H1 (cell line): ENCODE measurements at regions not wholly inside any gene's neighbourhood (a gene's known extent, or its start where the extent isn't known, plus 50 kb on each side); places are given as distances from the start of the nearest gene placed in this dataset.

Experiments
- CTCF ChIA-PET: fragments of 300-600 bp; sonication (Branson Sonifier 250); formaldehyde crosslinking; loops from one replicate; lab custom pipeline; 2021; ENCODE audit not compliant: partially characterized antibody; lab: Charles Lee
- POLR2A ChIA-PET: fragments of 300-600 bp; sonication (Branson Sonifier 250); formaldehyde crosslinking; loops from one replicate; lab custom pipeline; 2021; ENCODE audit warnings: inconsistent platforms; ENCODE audit not compliant: partially characterized antibody; lab: Charles Lee
- DNase-seq, 2 experiments: peaks; one replicate each; pipeline versions ENCODE4 v3.0.0 to v3.0.0-alpha.2; 2010 to 2022; ENCODE audit warnings: low spot score in 2 of 2, low read depth in 1 of 2, mixed read lengths in 1 of 2
- FAIRE-seq: peaks from 2 replicates; lab custom pipeline; 2011; peaks lifted over from hg19 to GRCh38; lab: Jason Lieb, UNC
- H2AFZ ChIP-seq: 2 replicates; pipeline ENCODE4 v1.8.1; 2012; ENCODE audit warnings: low read length, inconsistent platforms
- H2AK5ac ChIP-seq: 2 replicates; pipeline ENCODE4 v1.6.1; 2013; ENCODE audit warnings: low read depth, low read length
- H2BK120ac ChIP-seq: replicated peaks from 2 replicates; pipeline ENCODE3; 2013; ENCODE audit warnings: low read depth, low read length, inconsistent platforms
- H2BK12ac ChIP-seq: 2 replicates; pipeline ENCODE4 v1.6.1; 2013; ENCODE audit warnings: low read depth, low read length
- H2BK15ac ChIP-seq: 2 replicates; pipeline ENCODE4 v1.6.1; 2013; ENCODE audit warnings: low read length
- H2BK20ac ChIP-seq: 2 replicates; pipeline ENCODE4 v1.6.1; 2013; ENCODE audit warnings: low read length
- H2BK5ac ChIP-seq: 2 replicates; pipeline ENCODE4 v1.6.1; 2013; ENCODE audit warnings: low read depth, low read length
- H3K14ac ChIP-seq: 2 replicates; pipeline ENCODE4 v1.6.1; 2013; ENCODE audit warnings: inconsistent platforms; ENCODE audit not compliant: insufficient read length
- H3K18ac ChIP-seq: 2 replicates; pipeline ENCODE4 v1.6.1; 2013; ENCODE audit warnings: low read length; ENCODE audit errors: extremely low read depth
- H3K23ac ChIP-seq: 2 replicates; pipeline ENCODE4 v1.6.1; 2013; ENCODE audit warnings: inconsistent platforms; ENCODE audit not compliant: insufficient read length
- H3K23me2 ChIP-seq: 2 replicates; pipeline ENCODE4 v1.6.1; 2013; ENCODE audit warnings: low read depth, low read length
- H3K27ac ChIP-seq: 2 replicates; pipeline ENCODE4 v1.6.1; 2011; ENCODE audit warnings: low read depth, low read length, inconsistent platforms
- H3K27me3 ChIP-seq, 4 experiments: replicated peaks in 1 of 4; 1 replicate in 1 of 4; 2 replicates in 3 of 4; pipeline versions ENCODE4 v1.6.1 to v1.8.1; 2011 to 2013; ENCODE audit warnings: low read length in 3 of 4, mild to moderate bottlenecking in 3 of 4, inconsistent platforms in 2 of 4, mixed read lengths in 2 of 4, moderate library complexity in 1 of 4; ENCODE audit not compliant: control insufficient read depth in 3 of 4, insufficient read depth in 3 of 4; ENCODE audit errors: extremely low read depth in 1 of 4
- H3K36me3 ChIP-seq, 4 experiments: 2 replicates each; pipeline versions ENCODE4 v1.6.1 to v1.8.1; 2011 to 2013; ENCODE audit warnings: mild to moderate bottlenecking in 4 of 4, low read length in 3 of 4, moderate library complexity in 2 of 4, control low read depth in 1 of 4, inconsistent platforms in 1 of 4; ENCODE audit not compliant: insufficient read depth in 4 of 4, control insufficient read depth in 2 of 4
- H3K4ac ChIP-seq: replicated peaks from 2 replicates; pipeline ENCODE3; 2013; ENCODE audit warnings: low read length, low read depth, mixed read lengths, inconsistent platforms; ENCODE audit not compliant: insufficient read length
- H3K4me1 ChIP-seq, 4 experiments: replicated peaks in 1 of 4; 1 replicate in 1 of 4; 2 replicates in 3 of 4; pipeline versions ENCODE4 v1.6.1 to v1.8.1; 2011 to 2013; ENCODE audit warnings: low read length in 3 of 4, inconsistent platforms in 2 of 4, mixed read lengths in 1 of 4; ENCODE audit not compliant: insufficient read depth in 4 of 4, control insufficient read depth in 3 of 4
- H3K4me2 ChIP-seq, 2 experiments: 2 replicates each; pipeline versions ENCODE4 v1.6.1 to v1.8.1; 2011 to 2013; ENCODE audit warnings: low read depth in 2 of 2, low read length in 2 of 2, control low read depth in 1 of 2, inconsistent platforms in 1 of 2, mild to moderate bottlenecking in 1 of 2; ENCODE audit not compliant: insufficient read depth in 1 of 2
- H3K4me3 ChIP-seq, 4 experiments: fragments of 200-600, 300-600 bp in 1 of 4; sonication (generic), shearing (Covaris generic), sonication (Bioruptor Twin) in 1 of 4; 2 replicates each; pipeline versions ENCODE4 v1.5.1 to v1.8.1; 2011 to 2016; ENCODE audit warnings: low read length in 4 of 4, low read depth in 3 of 4, control low read depth in 2 of 4, inconsistent platforms in 2 of 4, mild to moderate bottlenecking in 2 of 4, mixed read lengths in 1 of 4, moderate library complexity in 1 of 4; ENCODE audit not compliant: insufficient read depth in 2 of 4; ENCODE audit errors: extremely low read depth in 1 of 4
- H3K56ac ChIP-seq: replicated peaks from 2 replicates; pipeline ENCODE3; 2013; ENCODE audit warnings: low read depth, mild to moderate bottlenecking, mixed read lengths, low read length, inconsistent platforms; ENCODE audit not compliant: insufficient read length
- H3K79me1 ChIP-seq: 2 replicates; pipeline ENCODE4 v1.6.1; 2013; ENCODE audit warnings: low read depth, low read length, control low read depth
- H3K79me2 ChIP-seq, 2 experiments: 2 replicates each; pipeline versions ENCODE4 v1.6.1 to v1.8.1; 2012 to 2013; ENCODE audit warnings: low read length in 2 of 2, mild to moderate bottlenecking in 2 of 2, inconsistent platforms in 1 of 2; ENCODE audit not compliant: insufficient read depth in 2 of 2, control insufficient read depth in 1 of 2
- H3K9ac ChIP-seq, 4 experiments: replicated peaks in 1 of 4; 1 replicate in 1 of 4; 2 replicates in 3 of 4; pipeline versions ENCODE4 v1.6.1 to v1.8.1; 2011 to 2013; ENCODE audit warnings: low read depth in 3 of 4, low read length in 3 of 4, control low read depth in 2 of 4, mild to moderate bottlenecking in 2 of 4, moderate library complexity in 2 of 4, inconsistent platforms in 1 of 4; ENCODE audit errors: extremely low read depth in 1 of 4
- H3K9me3 ChIP-seq, 2 experiments: 2 replicates each; pipeline versions ENCODE4 v1.6.1 to v1.8.1; 2012 to 2013; ENCODE audit warnings: mild to moderate bottlenecking in 2 of 2, moderate library complexity in 2 of 2, control low read depth in 1 of 2, inconsistent platforms in 1 of 2, low read depth in 1 of 2, low read length in 1 of 2, mixed read lengths in 1 of 2; ENCODE audit not compliant: insufficient read depth in 2 of 2
- H4K20me1 ChIP-seq, 2 experiments: replicated peaks in 1 of 2; 2 replicates each; pipeline versions ENCODE3 to v1.8.1; 2011 to 2013; ENCODE audit warnings: inconsistent platforms in 2 of 2, low read length in 2 of 2, mild to moderate bottlenecking in 1 of 2; ENCODE audit not compliant: insufficient read depth in 2 of 2, control insufficient read depth in 1 of 2
- H4K5ac ChIP-seq: 2 replicates; pipeline ENCODE4 v1.6.1; 2013; ENCODE audit warnings: low read length, low read depth, mixed read lengths, inconsistent platforms; ENCODE audit not compliant: insufficient read length
- H4K8ac ChIP-seq: 2 replicates; pipeline ENCODE4 v1.8.0; 2013; ENCODE audit warnings: mild to moderate bottlenecking, moderate library complexity, low read length, inconsistent platforms; ENCODE audit not compliant: insufficient read depth; ENCODE audit errors: extremely low read depth
- H4K91ac ChIP-seq: replicated peaks from 2 replicates; pipeline ENCODE3; 2013; ENCODE audit warnings: low read length, mixed read lengths, inconsistent platforms; ENCODE audit not compliant: insufficient read length
- ASH2L ChIP-seq: fragments of 200-600, 300-600 bp; sonication (generic); IDR thresholded peaks from one replicate; pipeline ENCODE4 v1.7.1; 2017; ENCODE audit warnings: low read length
- BACH1 ChIP-seq: IDR thresholded peaks from 2 replicates; pipeline ENCODE4 v1.6.1; 2012; ENCODE audit warnings: low read length, improper control_type of control experiment
- CBX8 ChIP-seq: fragments of 300-800, 300-1000 bp; sonication (generic); IDR thresholded peaks from 2 replicates; pipeline ENCODE4 v1.7.1; 2016; ENCODE audit warnings: low read depth, low read length, borderline replicate concordance
- CEBPB ChIP-seq: IDR thresholded peaks from 2 replicates; pipeline ENCODE4 v1.6.1; 2012; ENCODE audit warnings: low read depth, low read length
- CHD2 ChIP-seq: IDR thresholded peaks from 2 replicates; pipeline ENCODE4 v1.6.1; 2012; ENCODE audit warnings: low read length, improper control_type of control experiment
- EGR1 ChIP-seq: IDR thresholded peaks from 2 replicates; pipeline ENCODE4 v1.6.1; 2011; ENCODE audit warnings: low read depth, low read length, borderline replicate concordance
- JUND ChIP-seq: IDR thresholded peaks from 2 replicates; pipeline ENCODE4 v1.6.1; 2011; ENCODE audit warnings: mild to moderate bottlenecking, improper control_type of control experiment, low read length
- KDM1A ChIP-seq: fragments of 200-600, 300-600 bp; sonication (generic); IDR thresholded peaks from 2 replicates; pipeline ENCODE4 v1.7.1; 2016; ENCODE audit warnings: mild to moderate bottlenecking, low read length, borderline replicate concordance
- KDM5A ChIP-seq: fragments of 200-600 bp; IDR thresholded peaks from 2 replicates; pipeline ENCODE4 v1.7.1; 2012; ENCODE audit warnings: mild to moderate bottlenecking, low read length, inconsistent platforms, mixed read lengths
- RFX5 ChIP-seq: IDR thresholded peaks from 2 replicates; pipeline ENCODE4 v1.6.1; 2011; ENCODE audit warnings: low read depth, low read length, improper control_type of control experiment, borderline replicate concordance
- SIN3A ChIP-seq, 2 experiments: IDR thresholded peaks in 1 of 2; conservative IDR thresholded peaks in 1 of 2; 2 replicates each; pipeline ENCODE4 v1.6.1; 2011 to 2012; ENCODE audit warnings: low read length in 2 of 2, improper control_type of control experiment in 1 of 2, low read depth in 1 of 2, mild to moderate bottlenecking in 1 of 2
- SRF ChIP-seq: IDR thresholded peaks from 2 replicates; pipeline ENCODE4 v1.6.1; 2011; ENCODE audit warnings: mild to moderate bottlenecking, low read depth, low read length, moderate library complexity
- TBP ChIP-seq: IDR thresholded peaks from 2 replicates; pipeline ENCODE4 v1.6.1; 2011; ENCODE audit warnings: low read depth, low read length, improper control_type of control experiment
- ZNF274 ChIP-seq: IDR thresholded peaks from 2 replicates; pipeline ENCODE4 v1.7.0; 2012; ENCODE audit warnings: low read length, borderline replicate concordance; ENCODE audit errors: extremely low read depth
- whole genome bisulfite sequencing, 2 experiments: shearing (Covaris generic) in 1 of 2; methylation state at CpG; one replicate each; pipeline versions ENCODE4 v1.1.6 to v1.1.7; 2013 to 2015; ENCODE audit warnings: low lambda C conversion rate in 2 of 2, mixed read lengths in 2 of 2, inconsistent platforms in 1 of 2, low coverage in 1 of 2, missing lambda C conversion rate in 1 of 2; ENCODE audit not compliant: insufficient replicate concordance in 2 of 2, insufficient coverage in 1 of 2, insufficient read length in 1 of 2; ENCODE audit errors: extremely low coverage in 1 of 2, missing lambda C conversion rate in 1 of 2; 5-methylcytosine and 5-hydroxymethylcytosine counted together
- TF ChIP-seq, protein P1 (sequence below): IDR thresholded peaks from 2 replicates; pipeline ENCODE4 v1.6.1; 2012; ENCODE audit warnings: low read length, inconsistent platforms

DNA sequence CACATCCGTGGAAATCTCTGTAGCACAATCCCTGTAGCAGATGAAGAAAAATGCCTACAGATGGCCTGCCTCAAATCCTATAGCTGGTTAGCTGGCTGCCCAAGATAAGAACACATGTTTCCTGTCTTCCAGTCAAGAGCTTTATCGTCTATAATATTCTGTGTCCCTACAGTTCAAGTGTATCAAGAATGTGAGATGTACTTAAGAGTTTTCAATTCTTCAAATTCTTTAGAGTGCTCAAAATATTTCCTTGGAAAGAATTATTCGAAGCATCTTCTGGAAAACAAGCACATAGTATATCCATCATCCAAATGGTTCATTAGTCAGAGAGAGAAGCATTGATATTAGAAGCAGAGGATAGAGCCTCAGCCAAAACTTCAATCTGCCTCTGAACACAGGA lies 239.8 kb downstream of the COG6 start:
- Histone ChIP-seq H3K4ac (no peak overlapping the region), H2BK15ac (no peak overlapping the region), H4K8ac (no peak overlapping the region), H3K9ac (no peak overlapping the region), H3K56ac (no peak overlapping the region), H3K23me2 (no peaks in the 10 kb centered on the region), H2BK120ac (no peak overlapping the region), H3K36me3 (no peaks in the 10 kb centered on the region), H3K18ac (no peak overlapping the region), H2AK5ac (no peak overlapping the region), H2BK20ac (no peak overlapping the region), H2BK12ac (no peak overlapping the region), H3K79me2 (no peaks in the 10 kb centered on the region), H3K4me2 (no peak overlapping the region), H4K91ac (no peak overlapping the region), H2BK5ac (no peak overlapping the region), H4K5ac (no peak overlapping the region), H4K20me1 (no peaks in the 10 kb centered on the region), H3K27ac (no peak overlapping the region), H3K14ac (no peak overlapping the region), H3K4me3 (no peak overlapping the region), H3K79me1 (no peaks in the 10 kb centered on the region), H2AFZ (no peak overlapping the region), H3K4me1 (no peaks in the 10 kb centered on the region), H3K23ac (no peak overlapping the region), H3K27me3 (no peaks in the 10 kb centered on the region), H3K9me3 (no peaks in the 10 kb centered on the region)
- 89% methylated on average over 3 of the region's 3 CpGs; no CpG with 5 or more reads in 1 of the 2 experiments for whole genome bisulfite sequencing, 2 experiments
- FAIRE-seq: no peak
- ChIA-PET POLR2A (no interaction called here), CTCF (interaction anchor here (1.0 to 1.1 kb wide), 2 partner anchors 23 to 751 kb away, joined by 3 read pairs; no protein-coding TSS in a partner anchor)
- DNase-seq: no peak
- TF ChIP-seq TBP (no peak), KDM5A (no peak), KDM1A (no peak), EGR1 (no peak), RFX5 (no peak), ASH2L (no peak), CBX8 (no peak), CHD2 (no peak), CEBPB (no peak), SIN3A (conservative IDR thresholded peaks at IDR 0.05 in 1 of 2, IDR thresholded peaks at IDR 0.05 in 1 of 2; ENCODE audit: low read depth in 1 of 2, low read length in 2 of 2) (no peak), JUND (no peak), SRF (no peak), ZNF274 (no peak), BACH1 (no peak)
- TF ChIP-seq, protein P1, sequence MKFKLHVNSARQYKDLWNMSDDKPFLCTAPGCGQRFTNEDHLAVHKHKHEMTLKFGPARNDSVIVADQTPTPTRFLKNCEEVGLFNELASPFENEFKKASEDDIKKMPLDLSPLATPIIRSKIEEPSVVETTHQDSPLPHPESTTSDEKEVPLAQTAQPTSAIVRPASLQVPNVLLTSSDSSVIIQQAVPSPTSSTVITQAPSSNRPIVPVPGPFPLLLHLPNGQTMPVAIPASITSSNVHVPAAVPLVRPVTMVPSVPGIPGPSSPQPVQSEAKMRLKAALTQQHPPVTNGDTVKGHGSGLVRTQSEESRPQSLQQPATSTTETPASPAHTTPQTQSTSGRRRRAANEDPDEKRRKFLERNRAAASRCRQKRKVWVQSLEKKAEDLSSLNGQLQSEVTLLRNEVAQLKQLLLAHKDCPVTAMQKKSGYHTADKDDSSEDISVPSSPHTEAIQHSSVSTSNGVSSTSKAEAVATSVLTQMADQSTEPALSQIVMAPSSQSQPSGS: no peak
